GM12892 (cell line): ENCODE measurements at regions not wholly inside any gene's neighbourhood (a gene's known extent, or its start where the extent isn't known, plus 50 kb on each side); places are given as distances from the start of the nearest gene placed in this dataset.
"Not testable (repeated sequence)": the region's sequence is repeated elsewhere in the genome, so short reads cannot be mapped to it uniquely, and the experiment has no call there.

Experiments used
- DNase-seq: peaks from one replicate; pipeline ENCODE4 v3.0.0; 2011; ENCODE audit not compliant: insufficient read length
- FAIRE-seq: peaks from 2 replicates; lab custom pipeline; 2011; peaks lifted over from hg19 to GRCh38; lab: Jason Lieb, UNC
- POLR2A ChIP-seq: IDR thresholded peaks from 2 replicates; pipeline ENCODE4 v1.6.1; 2011; ENCODE audit warnings: low read depth, low read length, control low read depth
- POLR2AphosphoS5 ChIP-seq: IDR thresholded peaks from 2 replicates; pipeline ENCODE4 v1.6.1; 2011; ENCODE audit warnings: low read depth, low read length, control low read depth
- TAF1 ChIP-seq: IDR thresholded peaks from 2 replicates; pipeline ENCODE4 v1.6.1; 2011; ENCODE audit warnings: low read depth, mild to moderate bottlenecking, control low read depth, low read length, borderline replicate concordance

DNA sequence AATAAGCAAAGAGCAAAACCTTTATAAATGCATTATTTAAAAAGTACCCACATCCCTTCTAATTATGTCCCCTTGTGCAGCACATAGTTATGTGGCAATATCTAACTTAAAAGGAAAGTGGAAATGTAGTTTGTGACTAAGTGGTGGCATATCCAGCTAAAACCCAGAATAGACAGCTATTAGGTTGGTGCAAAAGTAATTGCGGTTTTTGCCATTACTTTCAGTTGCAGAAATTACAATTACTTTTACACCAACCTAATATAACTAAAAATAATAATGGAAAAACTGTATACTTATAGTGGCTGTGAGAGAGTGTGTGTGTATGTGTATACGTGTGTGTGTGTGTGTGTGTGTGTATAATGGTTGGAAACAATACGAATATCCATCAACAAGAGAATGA is 1108.1 kb upstream of the CNTN5 start:
- no peak for DNase-seq
- FAIRE-seq = no peak
- TF ChIP-seq TAF1 (no peak), POLR2AphosphoS5 (no peak), POLR2A (no peak)

DNA sequence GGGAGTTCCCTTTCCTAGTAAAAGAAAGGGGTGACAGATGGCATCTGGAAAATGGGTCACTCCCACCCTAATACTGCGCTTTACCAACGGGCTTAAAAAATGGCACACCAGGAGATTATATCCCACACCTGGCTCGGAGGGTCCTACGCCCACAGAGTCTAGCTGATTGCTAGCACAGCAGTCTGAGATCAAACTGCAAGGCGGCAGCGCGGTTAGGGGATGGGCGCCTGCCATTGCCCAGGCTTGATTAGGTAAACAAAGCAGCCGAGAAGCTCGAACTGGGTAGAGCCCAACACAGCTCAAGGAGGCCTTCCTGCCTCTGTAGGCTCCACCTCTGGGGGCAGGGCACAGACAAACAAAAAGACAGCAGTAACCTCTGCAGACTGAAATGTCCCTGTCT is 1097.8 kb upstream of the CNTN5 start:
- not testable (repeated sequence) for DNase-seq, FAIRE-seq

DNA sequence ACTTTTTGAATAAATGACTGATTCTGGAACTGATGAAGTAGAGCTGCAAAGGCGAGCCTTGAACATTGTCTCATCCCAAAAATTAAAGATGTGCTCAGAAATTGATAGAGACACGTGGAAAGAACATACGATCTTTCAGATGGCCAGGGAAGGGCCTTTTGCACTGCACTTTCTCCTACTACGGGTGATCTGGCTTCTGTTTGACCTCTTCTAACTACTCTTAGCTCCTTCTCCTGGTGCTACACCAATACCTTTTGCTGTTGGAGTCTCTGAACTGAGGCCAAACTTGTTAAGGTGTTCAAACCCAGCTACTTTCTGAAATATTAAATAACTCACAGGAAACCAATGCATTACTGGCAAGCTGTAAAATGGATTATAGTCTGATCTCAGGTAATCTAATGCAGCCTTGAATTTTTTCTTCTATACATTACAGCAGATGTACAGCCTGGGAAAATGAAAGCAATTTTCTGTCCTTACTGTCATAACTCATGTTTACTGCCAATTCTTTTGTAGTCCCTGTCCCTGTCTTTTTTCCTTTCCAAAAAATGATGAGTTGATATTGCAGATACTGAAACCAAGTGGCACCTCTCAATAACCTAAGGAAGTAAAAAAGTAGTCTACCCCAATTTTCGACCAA is 1086.1 kb upstream of the CNTN5 start:
- FAIRE-seq = no peak
- TF ChIP-seq POLR2A (no peak), POLR2AphosphoS5 (no peak), TAF1 (no peak)

DNA sequence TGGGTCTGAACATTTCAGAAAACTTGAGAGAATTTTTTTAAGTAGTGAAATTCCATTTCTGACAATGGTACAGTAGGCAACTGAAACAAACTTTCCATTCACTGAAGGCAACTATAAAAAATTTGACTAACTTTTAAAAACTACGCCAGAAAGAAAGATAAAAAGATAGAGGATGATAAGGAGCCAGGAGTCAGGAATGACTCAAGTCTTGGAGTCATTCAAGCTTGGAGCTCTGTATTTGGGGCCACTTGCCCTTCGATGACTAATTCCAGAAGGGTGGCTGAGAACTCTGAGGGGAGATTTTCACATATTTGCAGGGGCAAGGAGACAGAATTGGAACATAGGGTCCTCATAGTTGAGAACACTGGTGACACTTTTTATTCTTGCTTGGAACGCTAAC is 1083.2 kb upstream of the CNTN5 start:
- DNase-seq = no peak
- no peak for FAIRE-seq
- TF ChIP-seq POLR2A = no peak
- no peak for TF ChIP-seq POLR2AphosphoS5
- no peak for TF ChIP-seq TAF1

More for the DNA sequence above, 1086.1 kb upstream of the CNTN5 start:
- no peak for DNase-seq

DNA sequence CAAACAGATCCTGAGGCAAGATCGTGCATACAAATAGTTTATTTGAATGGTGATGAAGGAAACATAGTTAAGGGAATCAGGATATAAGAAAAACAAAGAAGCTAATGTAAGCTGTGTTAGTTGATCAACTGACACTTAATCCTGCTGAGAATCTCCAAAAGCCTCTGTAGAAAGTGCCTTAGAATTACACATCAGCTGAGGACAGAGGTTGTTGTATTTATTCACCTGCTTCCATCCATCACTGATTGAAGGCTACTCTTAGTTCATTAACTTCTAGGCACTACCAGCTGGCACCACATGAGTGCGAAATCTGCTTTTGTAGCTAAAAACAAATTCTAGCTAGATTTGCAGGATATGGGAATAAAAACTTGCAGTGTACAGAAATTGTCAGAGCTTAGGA is 1082.0 kb upstream of the CNTN5 start:
- DNase-seq = no peak
- no peak for FAIRE-seq
- TF ChIP-seq POLR2A = no peak
- TF ChIP-seq TAF1 = no peak
- TF ChIP-seq POLR2AphosphoS5 = no peak

DNA sequence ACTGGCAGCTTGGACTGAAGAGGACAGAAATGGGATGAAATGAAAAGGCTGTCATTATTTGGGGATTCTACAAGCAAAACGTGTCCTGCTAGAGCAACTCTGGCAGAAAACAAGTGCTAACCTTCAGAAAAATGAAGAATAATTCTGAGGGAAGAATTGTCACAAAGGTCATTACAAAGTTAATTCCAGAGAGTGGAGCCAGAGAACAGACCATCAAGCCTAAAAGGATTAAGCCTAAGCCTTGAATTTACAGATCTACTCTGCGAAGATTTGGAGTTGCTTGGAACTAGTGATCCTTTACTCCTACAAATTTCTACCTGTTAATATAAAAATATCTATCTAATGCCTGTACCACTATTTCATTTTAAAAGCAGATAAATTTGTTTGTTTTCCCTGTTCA is 1077.3 kb upstream of the CNTN5 start:
- no peak for TF ChIP-seq TAF1
- DNase-seq (no peak), FAIRE-seq (no peak)

DNA sequence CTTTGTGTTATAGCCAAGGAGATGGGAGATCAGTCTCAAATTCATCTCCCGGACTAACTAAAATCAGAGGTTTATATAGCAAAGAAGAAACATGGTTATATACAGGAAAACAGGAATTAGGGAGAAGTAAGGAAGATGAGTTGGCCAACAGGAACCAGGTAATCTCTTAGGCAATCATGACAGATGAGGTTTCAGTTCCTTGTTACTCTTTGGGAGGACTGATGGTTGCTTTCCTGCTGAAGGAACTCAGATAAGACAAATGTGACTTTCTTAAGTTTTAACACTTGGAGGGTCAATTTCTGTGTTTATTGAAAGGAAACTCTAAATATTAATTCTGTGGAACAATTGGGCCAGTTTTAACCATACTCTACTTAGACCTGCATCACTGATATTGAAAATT is 1072.0 kb upstream of the CNTN5 start:
- no peak for DNase-seq
- no peak for FAIRE-seq
- TF ChIP-seq POLR2AphosphoS5 = no peak
- no peak for TF ChIP-seq TAF1
- no peak for TF ChIP-seq POLR2A

DNA sequence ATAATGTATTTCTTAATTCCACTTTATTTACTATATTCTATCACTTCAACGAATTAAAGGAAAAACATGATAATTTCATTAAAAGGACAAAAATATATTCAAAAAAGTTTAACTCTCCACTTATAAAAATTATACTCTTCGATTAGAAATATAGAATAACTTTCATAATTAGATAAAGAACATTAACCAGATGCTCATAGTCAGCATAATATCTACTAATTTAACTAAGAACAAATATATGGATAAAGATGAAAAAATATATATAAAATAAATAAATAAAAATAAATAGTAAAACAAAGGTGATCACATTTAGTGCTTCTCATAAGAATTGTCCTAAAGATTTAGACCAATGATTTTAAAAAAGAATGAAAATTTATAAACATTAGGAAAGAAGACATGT is 1065.2 kb upstream of the CNTN5 start:
- TF ChIP-seq POLR2AphosphoS5 (no peak), POLR2A (no peak), TAF1 (no peak)
- no peak for DNase-seq
- FAIRE-seq = no peak

DNA sequence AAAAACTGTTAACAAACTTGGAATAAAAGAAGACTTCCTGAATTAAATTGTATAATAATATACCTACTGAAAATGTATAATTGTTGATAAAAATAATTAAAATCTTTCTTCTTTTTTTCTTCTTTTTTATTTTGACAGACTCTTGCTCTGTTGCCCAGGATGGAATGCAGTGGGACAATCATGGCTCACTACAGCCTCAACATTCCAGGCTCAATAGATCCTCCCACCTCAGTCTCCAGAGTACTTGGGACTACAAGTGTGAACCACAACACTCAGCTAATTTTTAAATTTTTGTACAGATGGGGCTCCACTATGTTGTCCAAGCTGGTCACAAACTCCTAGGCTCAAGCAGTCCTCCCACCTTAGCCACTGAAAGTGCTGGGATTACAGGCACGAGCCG is 1063.8 kb upstream of the CNTN5 start:
- no peak for FAIRE-seq
- no peak for TF ChIP-seq TAF1
- TF ChIP-seq POLR2AphosphoS5 = no peak
- TF ChIP-seq POLR2A = no peak
- no peak for DNase-seq

DNA sequence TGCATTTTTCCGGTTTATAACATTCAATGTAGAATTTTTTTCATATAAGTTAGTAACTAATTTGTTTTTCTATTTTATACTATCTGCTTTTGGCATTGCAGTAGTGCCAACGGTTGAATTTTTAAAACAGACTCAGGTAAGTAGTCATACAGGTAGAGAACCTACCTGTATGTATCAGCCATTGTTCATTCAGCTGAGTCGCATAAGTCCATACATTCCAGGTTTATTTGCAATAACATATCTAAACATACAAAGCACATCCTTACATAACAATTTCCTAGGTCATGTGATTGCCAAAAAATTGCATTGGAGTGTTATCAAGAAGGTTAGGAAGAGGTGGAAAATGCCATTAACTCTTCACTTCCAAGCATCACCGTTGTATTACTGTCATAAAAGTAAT is 1059.3 kb upstream of the CNTN5 start:
- DNase-seq (no peak), FAIRE-seq (no peak)
- TF ChIP-seq POLR2A = no peak
- TF ChIP-seq TAF1 = no peak

DNA sequence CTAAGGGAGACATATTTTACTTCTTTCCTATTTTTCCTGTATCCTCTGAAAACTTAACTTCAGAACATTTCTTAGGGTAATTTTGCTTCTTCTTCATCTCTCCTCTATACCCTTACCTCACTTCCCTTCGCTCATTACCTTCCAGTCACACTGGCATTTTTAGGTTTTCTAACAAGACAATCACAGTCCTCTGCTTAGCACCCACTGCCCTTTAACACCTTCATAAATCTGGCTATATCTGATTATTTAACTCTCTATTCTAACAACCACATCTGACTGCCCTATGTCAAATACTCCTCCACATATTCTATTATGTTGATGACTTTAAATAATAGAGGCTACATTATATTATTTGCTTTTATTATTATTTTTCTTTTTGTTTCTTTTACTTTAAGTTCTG is 1058.0 kb upstream of the CNTN5 start:
- FAIRE-seq = no peak
- DNase-seq = no peak
- no peak for TF ChIP-seq TAF1

DNA sequence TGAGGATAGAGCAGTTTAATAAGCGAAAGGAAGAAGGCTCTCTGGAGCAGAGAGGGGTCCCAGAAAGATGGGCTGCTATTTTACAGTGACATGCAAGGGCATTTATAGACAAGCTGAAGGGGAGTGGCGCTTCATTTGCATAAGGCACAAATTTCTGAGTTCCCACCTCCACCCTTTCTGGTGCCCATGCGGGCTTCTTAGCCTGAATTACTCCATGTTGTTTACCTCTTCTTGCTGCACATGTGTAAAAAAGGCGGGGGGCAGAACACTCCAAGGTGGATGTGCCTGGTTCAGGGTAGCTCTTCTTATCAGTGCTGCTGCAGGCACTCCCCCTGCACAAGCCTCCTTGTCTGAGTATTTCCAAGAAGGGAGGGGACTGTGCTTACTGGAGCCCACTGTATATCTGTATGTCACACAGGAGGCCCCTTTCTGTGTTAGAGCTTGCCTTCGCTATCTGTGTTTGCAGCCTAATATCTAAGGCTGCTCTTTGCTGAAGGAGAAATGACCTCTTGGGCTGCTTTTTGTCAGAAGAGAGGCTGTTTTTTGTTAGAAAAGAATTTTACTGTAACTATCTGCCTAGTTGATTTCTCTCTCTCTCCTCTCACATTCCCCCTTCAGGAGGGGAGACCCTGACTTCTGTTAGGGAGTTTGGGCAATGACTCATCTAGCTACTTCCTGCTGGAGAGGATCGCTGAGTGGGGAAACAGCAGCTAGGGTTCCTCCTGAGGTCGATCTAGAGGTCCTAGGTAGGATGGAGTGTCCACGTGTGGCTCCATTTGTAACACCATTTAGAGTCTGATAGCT is 1057.0 kb upstream of the CNTN5 start:
- no peak for FAIRE-seq
- TF ChIP-seq TAF1 = no peak
- no peak for TF ChIP-seq POLR2A
- TF ChIP-seq POLR2AphosphoS5 = no peak
- no peak for DNase-seq
